ENCODE measurements at regions not wholly inside any gene's neighbourhood (a gene's known extent, or its start where the extent isn't known, plus 50 kb on each side); places are given as distances from the start of the nearest gene placed in this dataset.

GRCh38 chr5:42872865-42873264 lies 61.2 kb upstream of the SELENOP start:
- TF ChIP-seq POLR2A (IDR thresholded peaks at IDR 0.05), result no peak
- TF ChIP-seq CTCF (IDR thresholded peaks at IDR 0.05), result no peak

All from thyroid gland (tissue), 4 donors.